ENCODE measurements at regions not wholly inside any gene's neighbourhood (a gene's known extent, or its start where the extent isn't known, plus 50 kb on each side); places are given as distances from the start of the nearest gene placed in this dataset.

GRCh38 chr2:150907466-150907865 is 354.2 kb downstream of the RBM43 start:
- no peak for DNase-seq (ENCODE audit: low read depth)

GRCh38 chr2:150903461-150903860 is 358.2 kb downstream of the RBM43 start:
- no peak for DNase-seq (ENCODE audit: low read depth)

DNA sequence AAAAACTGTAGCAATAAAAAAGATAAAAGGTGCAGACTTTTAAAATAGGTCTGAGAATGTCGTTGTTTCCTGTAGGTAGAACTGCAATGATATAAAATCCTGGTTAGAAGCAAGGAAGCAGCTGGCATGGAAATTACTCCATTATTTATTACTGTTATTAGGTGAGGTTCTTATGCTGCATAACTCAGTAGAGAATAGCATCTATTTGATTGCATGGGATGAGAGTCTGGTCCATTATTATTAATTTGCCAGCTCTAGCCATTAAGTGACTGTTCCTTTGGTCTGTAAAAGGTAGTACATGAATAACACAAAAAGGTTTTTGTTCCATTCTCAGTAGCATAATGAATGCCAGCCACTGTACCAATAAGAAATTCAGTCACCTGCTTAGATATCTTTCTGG is 358.6 kb downstream of the RBM43 start:
- no peak for DNase-seq (ENCODE audit: low read depth)

DNA sequence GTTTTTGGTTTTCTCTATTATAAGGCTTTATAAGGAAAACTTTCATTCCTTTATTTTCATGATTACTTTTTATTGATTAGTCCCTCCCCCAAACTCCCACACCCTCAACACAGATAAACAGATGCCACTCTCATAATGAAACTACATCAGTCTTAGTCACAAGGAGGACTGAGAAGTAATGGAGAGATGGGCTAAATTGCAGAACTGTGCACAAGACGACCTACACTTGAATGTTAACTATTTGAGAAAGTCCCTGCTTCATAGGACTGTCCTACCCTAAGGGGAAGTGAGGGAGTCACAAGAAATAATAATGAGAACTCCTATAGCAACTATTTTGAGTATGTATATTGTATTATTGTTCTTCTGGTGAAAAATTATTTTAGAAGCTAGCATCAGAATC is 360.8 kb downstream of the RBM43 start:
- no peak for DNase-seq (ENCODE audit: low read depth)

GRCh38 chr2:150895968-150896367 is 365.7 kb downstream of the RBM43 start:
- no peak for DNase-seq (ENCODE audit: low read depth)

- DNase-seq (ENCODE audit: low read depth) = peak; percentile 64
These were observed 372.5 kb downstream of the RBM43 start for GRCh38 chr2:150889141-150889540.

DNA sequence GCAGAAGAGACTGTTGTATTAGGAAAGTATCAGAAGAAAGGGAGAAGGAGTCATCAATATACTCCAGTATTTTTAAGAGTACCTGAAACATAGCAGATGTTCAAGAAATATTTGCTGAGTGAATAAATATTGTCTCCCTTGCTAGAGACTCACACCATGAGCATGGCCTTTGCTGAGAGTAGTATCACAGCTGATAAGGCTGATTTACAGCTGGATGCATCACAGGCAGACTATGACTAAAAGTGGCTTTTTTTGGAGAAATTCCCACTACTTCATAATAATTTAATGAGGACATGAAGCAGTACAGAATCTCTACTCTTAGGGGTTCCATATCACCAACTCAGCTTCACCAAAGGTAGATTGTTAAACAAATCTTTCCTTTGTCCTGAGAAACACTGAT is 373.3 kb downstream of the RBM43 start:
- DNase-seq (ENCODE audit: low read depth) = no peak

- no peak for DNase-seq (ENCODE audit: low read depth)
These were observed 373.7 kb downstream of the RBM43 start for GRCh38 chr2:150887926-150888325.

DNA sequence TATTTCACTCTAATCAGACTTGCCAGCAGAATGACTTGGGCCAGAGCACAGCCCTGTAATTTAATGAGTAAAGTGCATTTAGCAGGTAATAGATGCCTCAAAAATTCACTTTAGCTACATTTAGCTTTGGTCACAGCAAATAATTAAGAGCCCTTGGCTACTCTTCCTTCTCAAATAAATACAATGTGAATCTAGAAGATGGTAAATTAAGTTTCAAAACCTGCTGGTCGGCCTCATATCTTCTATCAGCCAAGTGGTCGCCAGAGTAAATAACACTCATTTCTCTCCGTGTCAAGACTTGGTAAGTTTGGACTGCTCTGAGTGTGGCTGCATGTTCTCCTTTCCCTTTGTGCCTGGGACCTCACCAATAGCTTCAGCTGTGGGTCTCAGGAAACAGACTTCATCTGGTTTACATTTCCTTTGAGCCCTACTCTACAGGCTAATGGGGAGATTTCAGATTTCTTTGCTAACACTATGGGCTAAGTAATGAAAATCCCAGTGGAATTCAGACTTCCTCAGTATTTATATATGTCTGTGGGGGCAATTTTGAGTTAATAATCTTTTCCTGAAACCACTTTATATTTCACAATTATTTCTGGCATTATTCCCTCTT is 375.8 kb downstream of the RBM43 start:
- DNase-seq (ENCODE audit: low read depth) = no peak

DNA sequence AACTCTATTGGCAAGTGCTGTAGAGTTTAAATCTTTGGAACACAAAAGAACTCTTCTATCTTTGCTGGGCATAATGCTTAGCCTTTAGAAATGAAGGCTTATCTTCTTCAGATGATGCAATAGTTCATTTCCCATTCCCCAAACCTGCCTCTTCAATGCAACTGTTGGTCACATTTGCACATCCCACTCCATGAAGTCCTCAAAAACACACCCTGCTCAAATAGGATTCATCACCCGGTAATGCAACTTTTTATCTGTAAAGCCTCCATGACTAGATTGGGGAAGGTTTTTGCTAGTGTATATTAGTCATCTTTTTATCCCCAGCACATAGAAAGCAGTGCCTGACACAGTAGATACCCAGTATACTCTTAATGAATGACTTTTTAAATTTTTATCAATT is 376.4 kb downstream of the RBM43 start:
- no peak for DNase-seq (ENCODE audit: low read depth)

DNA sequence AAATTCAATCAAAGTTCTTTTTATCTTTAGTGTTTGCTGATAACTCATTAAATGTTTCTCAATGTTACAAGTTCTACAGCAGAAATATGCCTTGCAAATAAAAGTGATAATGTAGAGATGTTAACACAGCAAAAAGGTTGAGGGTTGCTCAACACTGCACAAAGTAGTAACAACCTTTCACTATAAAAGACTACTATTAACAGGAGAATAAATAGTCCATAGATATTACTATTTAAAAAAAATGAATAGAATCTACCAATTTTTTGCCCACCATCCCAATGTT is 378.1 kb downstream of the RBM43 start:
- no peak for DNase-seq (ENCODE audit: low read depth)

GRCh38 chr2:150882751-150883612 is 378.7 kb downstream of the RBM43 start:
- DNase-seq (ENCODE audit: low read depth) = no peak

GRCh38 chr2:150880986-150881385 is 380.7 kb downstream of the RBM43 start:
- no peak for DNase-seq (ENCODE audit: low read depth)

DNA sequence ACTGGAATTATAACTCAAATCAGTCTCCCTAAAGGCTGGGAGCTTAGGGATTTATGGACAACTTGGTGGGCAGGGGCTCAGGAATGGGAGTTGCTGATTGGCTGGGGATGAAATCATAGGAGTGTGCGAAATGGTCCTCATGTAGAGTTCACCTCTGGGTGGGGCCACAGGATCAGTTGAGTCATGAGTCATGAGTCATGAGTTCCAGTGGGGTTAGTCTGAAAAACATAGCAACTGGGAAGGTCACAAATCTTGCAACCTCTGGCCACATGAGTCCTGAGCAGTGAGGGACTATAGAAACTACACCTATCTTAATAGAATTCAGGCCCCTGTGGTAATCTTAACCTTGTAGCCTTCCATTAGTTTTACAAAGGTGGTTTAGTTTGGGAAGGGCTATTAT is 383.3 kb downstream of the RBM43 start:
- DNase-seq (ENCODE audit: low read depth) = peak; percentile 73

- no peak for DNase-seq (ENCODE audit: low read depth)
These were observed 385.3 kb downstream of the RBM43 start for GRCh38 chr2:150876251-150876950.

GRCh38 chr2:150873396-150873772 is 385.9 kb upstream of the RND3 start:
- no peak for DNase-seq (ENCODE audit: low read depth)

GRCh38 chr2:150872756-150873395 is 385.4 kb upstream of the RND3 start:
- no peak for DNase-seq (ENCODE audit: low read depth)

DNA sequence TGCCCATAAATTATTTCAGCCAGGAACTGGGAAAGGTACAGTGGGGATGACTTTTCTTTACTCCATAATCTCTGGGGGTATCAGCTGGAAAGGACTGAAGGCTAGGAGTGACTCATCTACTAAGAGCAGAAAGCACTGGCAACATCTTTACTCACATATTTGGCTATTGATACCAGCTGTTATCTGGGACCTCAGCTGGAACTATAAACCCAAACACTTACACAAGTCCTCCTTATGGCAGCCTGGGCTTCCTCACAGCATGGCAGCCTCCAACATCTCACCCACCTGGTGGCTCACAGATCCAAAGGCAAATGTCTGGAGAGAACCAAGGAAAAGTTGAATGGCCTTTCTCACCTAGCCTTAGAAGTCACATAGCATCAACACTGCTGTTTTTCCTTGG is 379.0 kb upstream of the RND3 start:
- DNase-seq (ENCODE audit: low read depth) = peak; percentile 11

DNA sequence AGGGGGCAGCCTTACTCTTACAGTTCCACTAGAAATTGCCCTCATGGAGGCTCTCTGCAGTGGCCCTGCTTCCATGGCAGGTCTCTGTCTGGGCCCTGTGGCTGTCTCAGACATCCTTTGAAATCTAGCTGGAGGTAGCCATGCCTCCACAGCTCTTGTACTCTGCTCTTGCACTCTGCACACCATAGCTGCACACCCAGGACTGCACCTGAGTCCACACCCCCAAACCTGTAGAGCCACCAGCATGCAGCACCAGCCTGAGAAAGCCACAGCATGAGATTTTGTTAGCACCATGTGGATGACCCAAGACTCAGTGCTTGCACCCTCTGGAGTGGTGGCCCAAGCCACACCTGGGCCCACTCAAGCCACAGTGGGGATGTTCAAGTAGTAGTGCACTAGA is 376.2 kb upstream of the RND3 start:
- DNase-seq (ENCODE audit: low read depth) = no peak

DNA sequence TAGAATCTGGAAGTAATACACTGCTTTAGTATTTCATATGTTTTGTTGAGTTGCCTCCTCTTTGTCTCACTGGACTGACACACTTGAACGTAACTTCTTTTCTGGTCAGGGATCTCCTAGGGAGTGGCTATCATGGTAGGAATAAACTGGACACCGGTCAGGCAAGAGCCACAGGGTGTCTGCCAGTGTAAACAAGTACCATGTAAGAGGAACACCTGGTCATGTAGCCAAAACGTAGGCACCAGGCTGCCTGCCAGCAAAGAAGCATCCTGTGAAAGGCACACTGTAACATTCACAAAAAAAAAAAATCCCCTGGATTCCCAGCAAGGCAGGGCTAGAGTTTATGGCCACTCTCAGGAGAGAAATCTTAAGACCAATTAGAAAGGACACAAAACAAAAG is 372.8 kb upstream of the RND3 start:
- no peak for DNase-seq (ENCODE audit: low read depth)

GRCh38 chr2:150859877-150860276 is 372.4 kb upstream of the RND3 start:
- no peak for DNase-seq (ENCODE audit: low read depth)

GRCh38 chr2:150859162-150859561 is 371.7 kb upstream of the RND3 start:
- DNase-seq (ENCODE audit: low read depth) = no peak
